Osteocyte (in vitro differentiated cells): ENCODE measurements at regions not wholly inside any gene's neighbourhood (a gene's known extent, or its start where the extent isn't known, plus 50 kb on each side); places are given as distances from the start of the nearest gene placed in this dataset.

Experiments used
- DNase-seq: peaks from one replicate; pipeline ENCODE4 v3.0.0; 2021; ENCODE audit warnings: mixed read lengths; ENCODE audit not compliant: unreplicated experiment; ENCODE audit errors: extremely low spot score
- H3K27ac Mint-ChIP-seq: one replicate; pipeline ENCODE4 v1.8.0; 2021; ENCODE audit warnings: mild to moderate bottlenecking, mixed read lengths; ENCODE audit not compliant: unreplicated experiment
- H3K27me3 Mint-ChIP-seq: one replicate; pipeline ENCODE4 v1.8.0; 2021; ENCODE audit warnings: mixed read lengths; ENCODE audit not compliant: unreplicated experiment
- H3K36me3 Mint-ChIP-seq: one replicate; pipeline ENCODE4 v1.8.0; 2021; ENCODE audit warnings: mixed read lengths; ENCODE audit not compliant: unreplicated experiment
- H3K4me1 Mint-ChIP-seq: one replicate; pipeline ENCODE4 v1.8.0; 2021; ENCODE audit warnings: mixed read lengths; ENCODE audit not compliant: unreplicated experiment
- H3K4me3 Mint-ChIP-seq: one replicate; pipeline ENCODE4 v1.8.0; 2021; ENCODE audit warnings: mild to moderate bottlenecking, moderate library complexity, mixed read lengths; ENCODE audit not compliant: unreplicated experiment
- H3K9me3 Mint-ChIP-seq: one replicate; pipeline ENCODE4 v1.8.0; 2021; ENCODE audit warnings: mixed read lengths; ENCODE audit not compliant: unreplicated experiment
- TF ChIP-seq, protein P1 (sequence below): fragments of 200-600 bp; sonication (generic); IDR thresholded peaks from 2 replicates; pipeline ENCODE4 v1.5.0; 2021; ENCODE audit warnings: antibody characterized with exemption, mild to moderate bottlenecking, moderate library complexity

GRCh38 chr10:124236816-124237215, 143.4 kb upstream of the CHST15 start:
- no peak for DNase-seq
- H3K27me3 Mint-ChIP-seq: peaks cover 29% of the 10 kb centered on the region
- peaks cover 10% of the 10 kb centered on the region for H3K4me1 Mint-ChIP-seq
- H3K36me3 Mint-ChIP-seq: no peaks in the 10 kb centered on the region
- no peak overlapping the region for H3K27ac Mint-ChIP-seq
- H3K9me3 Mint-ChIP-seq: peaks cover 4% of the 10 kb centered on the region
- no peak overlapping the region for H3K4me3 Mint-ChIP-seq
- TF ChIP-seq, protein P1, sequence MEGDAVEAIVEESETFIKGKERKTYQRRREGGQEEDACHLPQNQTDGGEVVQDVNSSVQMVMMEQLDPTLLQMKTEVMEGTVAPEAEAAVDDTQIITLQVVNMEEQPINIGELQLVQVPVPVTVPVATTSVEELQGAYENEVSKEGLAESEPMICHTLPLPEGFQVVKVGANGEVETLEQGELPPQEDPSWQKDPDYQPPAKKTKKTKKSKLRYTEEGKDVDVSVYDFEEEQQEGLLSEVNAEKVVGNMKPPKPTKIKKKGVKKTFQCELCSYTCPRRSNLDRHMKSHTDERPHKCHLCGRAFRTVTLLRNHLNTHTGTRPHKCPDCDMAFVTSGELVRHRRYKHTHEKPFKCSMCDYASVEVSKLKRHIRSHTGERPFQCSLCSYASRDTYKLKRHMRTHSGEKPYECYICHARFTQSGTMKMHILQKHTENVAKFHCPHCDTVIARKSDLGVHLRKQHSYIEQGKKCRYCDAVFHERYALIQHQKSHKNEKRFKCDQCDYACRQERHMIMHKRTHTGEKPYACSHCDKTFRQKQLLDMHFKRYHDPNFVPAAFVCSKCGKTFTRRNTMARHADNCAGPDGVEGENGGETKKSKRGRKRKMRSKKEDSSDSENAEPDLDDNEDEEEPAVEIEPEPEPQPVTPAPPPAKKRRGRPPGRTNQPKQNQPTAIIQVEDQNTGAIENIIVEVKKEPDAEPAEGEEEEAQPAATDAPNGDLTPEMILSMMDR: no peak

GRCh38 chr10:124236136-124236535, 142.7 kb upstream of the CHST15 start:
- H3K4me1 Mint-ChIP-seq: peaks cover 10% of the 10 kb centered on the region
- H3K27me3 Mint-ChIP-seq: peaks cover 29% of the 10 kb centered on the region
- no peak for DNase-seq
- no peak overlapping the region for H3K4me3 Mint-ChIP-seq
- no peak overlapping the region for H3K27ac Mint-ChIP-seq
- TF ChIP-seq, protein P1: no peak
- H3K9me3 Mint-ChIP-seq: peaks cover 4% of the 10 kb centered on the region
- H3K36me3 Mint-ChIP-seq: no peaks in the 10 kb centered on the region

GRCh38 chr10:124235232-124235631, 141.8 kb upstream of the CHST15 start:
- no peak overlapping the region for H3K4me3 Mint-ChIP-seq
- peaks cover 25% of the 10 kb centered on the region for H3K27me3 Mint-ChIP-seq
- no peak overlapping the region for H3K27ac Mint-ChIP-seq
- no peak for DNase-seq
- peaks cover 2% of the 10 kb centered on the region for H3K4me1 Mint-ChIP-seq
- no peaks in the 10 kb centered on the region for H3K36me3 Mint-ChIP-seq
- H3K9me3 Mint-ChIP-seq: peaks cover 10% of the 10 kb centered on the region
- TF ChIP-seq, protein P1: no peak

- H3K36me3 Mint-ChIP-seq: no peaks in the 10 kb centered on the region
- H3K27me3 Mint-ChIP-seq: peaks cover 19% of the 10 kb centered on the region
- H3K4me3 Mint-ChIP-seq: no peak overlapping the region
- peaks cover 11% of the 10 kb centered on the region for H3K9me3 Mint-ChIP-seq
- no peak overlapping the region for H3K27ac Mint-ChIP-seq
- DNase-seq: no peak
- TF ChIP-seq, protein P1: no peak
- H3K4me1 Mint-ChIP-seq: no peaks in the 10 kb centered on the region
These were observed 140.2 kb upstream of the CHST15 start for GRCh38 chr10:124233546-124234138.

GRCh38 chr10:124232686-124233545, 139.5 kb upstream of the CHST15 start:
- DNase-seq: no peak
- Mint-ChIP-seq H3K27ac (no peak overlapping the region), H3K4me1 (no peaks in the 10 kb centered on the region), H3K27me3 (peaks cover 17% of the 10 kb centered on the region), H3K4me3 (no peak overlapping the region), H3K36me3 (no peaks in the 10 kb centered on the region), H3K9me3 (peaks cover 11% of the 10 kb centered on the region)
- TF ChIP-seq, protein P1: no peak
